ENCODE measurements at regions not wholly inside any gene's neighbourhood (a gene's known extent, or its start where the extent isn't known, plus 50 kb on each side); places are given as distances from the start of the nearest gene placed in this dataset.

DNA sequence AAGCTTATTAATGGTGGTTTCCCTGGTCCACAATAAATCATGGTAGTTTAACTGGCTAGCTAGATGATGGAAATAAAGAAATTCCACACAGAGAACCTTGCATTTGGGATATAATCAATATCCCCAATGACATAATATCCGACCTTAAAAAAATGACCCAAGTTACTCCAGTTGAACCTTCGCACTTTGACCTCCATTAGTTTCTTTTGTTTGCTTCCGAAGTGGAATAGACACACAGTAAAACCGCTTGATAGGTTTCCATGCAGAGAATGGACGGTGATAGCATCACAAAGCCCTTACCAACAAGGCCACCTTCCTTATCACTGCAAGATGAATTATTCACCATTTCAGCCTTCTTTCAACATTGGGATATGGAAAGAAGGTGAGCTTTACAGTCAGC lies 1966.1 kb upstream of the CELF4 start:
- TF ChIP-seq, protein P1, sequence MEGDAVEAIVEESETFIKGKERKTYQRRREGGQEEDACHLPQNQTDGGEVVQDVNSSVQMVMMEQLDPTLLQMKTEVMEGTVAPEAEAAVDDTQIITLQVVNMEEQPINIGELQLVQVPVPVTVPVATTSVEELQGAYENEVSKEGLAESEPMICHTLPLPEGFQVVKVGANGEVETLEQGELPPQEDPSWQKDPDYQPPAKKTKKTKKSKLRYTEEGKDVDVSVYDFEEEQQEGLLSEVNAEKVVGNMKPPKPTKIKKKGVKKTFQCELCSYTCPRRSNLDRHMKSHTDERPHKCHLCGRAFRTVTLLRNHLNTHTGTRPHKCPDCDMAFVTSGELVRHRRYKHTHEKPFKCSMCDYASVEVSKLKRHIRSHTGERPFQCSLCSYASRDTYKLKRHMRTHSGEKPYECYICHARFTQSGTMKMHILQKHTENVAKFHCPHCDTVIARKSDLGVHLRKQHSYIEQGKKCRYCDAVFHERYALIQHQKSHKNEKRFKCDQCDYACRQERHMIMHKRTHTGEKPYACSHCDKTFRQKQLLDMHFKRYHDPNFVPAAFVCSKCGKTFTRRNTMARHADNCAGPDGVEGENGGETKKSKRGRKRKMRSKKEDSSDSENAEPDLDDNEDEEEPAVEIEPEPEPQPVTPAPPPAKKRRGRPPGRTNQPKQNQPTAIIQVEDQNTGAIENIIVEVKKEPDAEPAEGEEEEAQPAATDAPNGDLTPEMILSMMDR (IDR thresholded peaks at IDR 0.05) = no peak
- no peak for TF ChIP-seq POLR2A (IDR thresholded peaks at IDR 0.05)
- no peak for TF ChIP-seq EP300 (IDR thresholded peaks at IDR 0.05)
